Fibroblast of skin of left biceps (primary cell): ENCODE measurements at regions not wholly inside any gene's neighbourhood (a gene's known extent, or its start where the extent isn't known, plus 50 kb on each side); places are given as distances from the start of the nearest gene placed in this dataset.

Experiments
- DNase-seq, 2 experiments: peaks; one replicate each; pipeline ENCODE4 v3.0.0-alpha.2; 2013; ENCODE audit warnings: low read depth in 2 of 2

DNA sequence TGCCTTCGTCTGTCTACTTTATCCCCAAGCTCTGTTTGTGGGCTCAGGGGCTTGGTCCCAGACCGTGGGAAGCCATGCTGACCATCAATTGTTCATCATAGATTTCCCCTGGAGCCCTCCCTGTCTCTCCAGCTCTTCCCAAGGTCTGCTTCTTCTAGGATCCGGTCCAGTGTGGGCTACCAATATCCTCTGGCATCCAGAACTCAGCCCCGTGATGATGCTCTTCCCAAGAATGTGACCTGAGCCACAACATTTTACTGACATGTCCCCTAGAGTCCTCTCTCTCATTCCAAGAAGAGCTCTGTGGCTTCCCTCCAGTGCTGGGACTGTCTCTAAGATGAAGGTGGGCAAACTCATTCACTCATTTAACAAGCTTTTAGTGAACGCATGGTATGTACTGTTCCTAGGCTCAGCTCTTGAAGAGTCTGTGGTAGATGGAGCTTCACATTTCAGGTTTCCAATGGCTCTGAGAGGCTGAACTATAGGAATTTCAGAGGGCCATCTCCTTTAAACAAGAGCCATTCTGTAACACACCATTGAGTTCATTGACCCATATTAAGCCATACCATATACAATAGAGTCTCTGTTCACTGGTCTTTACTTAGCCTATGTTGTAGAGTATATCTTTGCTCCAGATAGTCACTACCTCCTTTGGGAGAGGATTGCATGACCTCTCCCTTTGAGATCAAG, 142.0 kb upstream of the APCDD1 start:
- no peak for DNase-seq

DNA sequence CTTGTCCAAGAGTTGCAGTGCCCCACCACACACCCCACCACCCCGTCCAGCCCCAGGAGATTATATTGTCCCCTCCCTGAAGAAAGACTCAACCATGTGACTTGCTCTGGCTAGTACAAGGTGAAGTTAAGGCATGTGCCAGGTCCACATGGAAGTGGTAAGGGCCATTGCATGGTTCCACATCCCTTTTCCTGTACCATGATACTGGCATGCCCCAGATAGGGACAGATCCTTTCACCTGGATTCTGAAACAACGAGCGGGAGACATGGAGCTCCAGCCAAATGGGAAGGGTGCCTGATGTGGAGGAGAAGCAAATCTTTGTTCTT, 141.5 kb upstream of the APCDD1 start:
- DNase-seq = no peak

DNA sequence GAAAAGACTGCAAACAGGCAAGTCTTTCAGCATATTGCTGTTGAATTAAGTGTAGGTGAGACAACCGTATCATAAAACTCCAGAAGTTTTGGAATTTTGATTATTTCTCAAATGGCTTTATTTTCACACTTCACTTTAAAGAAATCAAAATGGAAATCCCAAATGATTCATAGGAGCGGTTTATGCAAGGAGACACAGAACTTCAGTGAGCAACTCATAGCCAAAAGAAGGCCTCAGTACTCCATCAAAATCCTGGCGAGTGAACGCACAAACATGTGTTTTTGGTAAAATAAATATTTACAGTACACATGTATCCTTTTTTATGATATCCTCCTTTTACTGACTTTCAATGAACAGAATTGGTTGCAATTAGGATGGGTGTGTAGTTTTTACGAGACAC, 140.4 kb upstream of the APCDD1 start:
- no peak for DNase-seq

DNA sequence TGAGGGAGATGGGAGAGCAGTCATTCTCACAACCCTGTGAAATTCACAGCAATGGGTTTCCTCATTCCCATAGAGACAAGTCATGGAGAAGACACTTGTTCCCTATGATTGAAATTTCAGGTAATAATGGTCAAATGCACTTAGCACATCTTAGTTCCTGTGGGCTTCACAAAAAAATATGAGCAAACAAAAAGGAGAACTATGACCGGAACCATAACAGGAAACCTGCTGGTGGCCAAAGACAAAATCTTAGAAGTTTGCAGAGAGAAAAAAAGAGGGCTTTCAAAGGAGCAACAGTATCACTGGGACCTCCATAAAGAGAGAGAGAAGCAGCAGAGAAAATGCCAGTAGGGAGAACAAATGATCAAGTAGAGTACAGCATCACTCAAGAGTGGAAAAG, 138.9 kb upstream of the APCDD1 start:
- no peak for DNase-seq

DNA sequence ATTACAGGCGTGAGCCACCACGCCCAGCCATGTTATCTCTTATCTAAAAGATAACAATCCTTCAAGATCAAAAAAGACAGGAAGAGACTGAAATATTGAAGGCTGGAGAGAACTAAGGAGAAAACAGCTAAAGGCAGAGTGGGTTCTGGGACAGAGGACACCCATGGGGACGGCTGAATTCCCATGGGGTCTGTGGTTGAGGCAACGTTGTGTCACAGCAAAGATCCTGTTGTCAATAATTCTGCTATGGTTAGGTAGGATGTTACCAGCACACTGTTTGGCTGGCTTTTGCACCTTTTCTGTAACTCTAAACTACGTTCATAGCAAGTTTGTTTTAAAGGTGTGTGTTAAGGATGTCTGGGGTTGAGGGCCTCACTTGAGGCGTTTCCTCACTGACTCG, 137.7 kb upstream of the APCDD1 start:
- no peak for DNase-seq

DNA sequence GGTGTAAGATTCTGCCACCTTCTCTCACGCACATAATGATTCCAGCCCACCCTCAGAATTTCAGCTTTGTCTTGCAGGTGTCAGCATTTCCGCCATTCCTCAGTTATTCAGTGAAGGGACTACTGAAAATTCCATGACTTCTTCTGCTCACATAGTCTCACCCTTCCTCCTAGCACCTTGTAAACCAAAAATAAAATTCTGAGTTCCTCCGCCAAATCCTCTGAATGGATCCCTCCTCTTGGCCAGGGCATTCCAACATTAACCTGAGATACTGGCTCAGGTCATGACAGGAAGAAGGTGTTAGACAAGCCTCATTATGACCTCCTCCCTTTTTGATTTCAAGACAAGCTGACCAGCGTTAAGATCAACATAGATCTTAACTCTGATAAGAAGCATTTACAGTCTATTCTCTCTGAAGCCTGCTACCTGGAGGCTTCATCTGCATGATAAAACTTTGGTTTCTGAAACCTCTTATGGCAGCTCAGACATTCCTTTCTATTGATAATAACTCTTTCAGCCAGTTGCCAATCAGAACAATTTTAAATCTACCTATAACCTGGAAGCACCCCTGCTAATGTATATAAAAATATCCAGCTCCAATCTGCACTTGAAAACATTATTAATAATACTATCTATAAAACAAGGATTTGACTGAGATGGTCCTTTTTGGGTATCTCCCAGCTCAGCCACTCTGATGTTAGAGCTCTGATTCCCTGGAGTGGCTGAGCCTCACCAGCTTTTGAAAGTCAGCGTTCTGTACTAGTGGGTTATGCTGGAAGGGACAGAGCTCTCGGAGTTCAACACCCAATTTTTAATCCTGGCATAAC, 136.4 kb upstream of the APCDD1 start:
- no peak for DNase-seq

DNA sequence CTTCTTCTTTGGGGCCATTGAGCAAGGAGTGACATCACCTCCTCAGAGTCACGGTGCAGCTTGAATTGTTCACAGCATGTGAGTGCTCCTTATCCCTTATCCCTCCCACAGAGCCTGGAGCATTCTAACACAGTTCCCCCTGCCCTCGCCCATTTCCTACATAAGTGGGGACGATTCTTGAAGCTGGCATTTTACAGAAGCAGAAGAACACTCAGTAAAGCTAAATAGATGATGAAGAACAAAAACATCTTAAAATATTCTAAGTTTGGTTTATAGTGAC, 135.8 kb upstream of the APCDD1 start:
- DNase-seq = no peak

DNA sequence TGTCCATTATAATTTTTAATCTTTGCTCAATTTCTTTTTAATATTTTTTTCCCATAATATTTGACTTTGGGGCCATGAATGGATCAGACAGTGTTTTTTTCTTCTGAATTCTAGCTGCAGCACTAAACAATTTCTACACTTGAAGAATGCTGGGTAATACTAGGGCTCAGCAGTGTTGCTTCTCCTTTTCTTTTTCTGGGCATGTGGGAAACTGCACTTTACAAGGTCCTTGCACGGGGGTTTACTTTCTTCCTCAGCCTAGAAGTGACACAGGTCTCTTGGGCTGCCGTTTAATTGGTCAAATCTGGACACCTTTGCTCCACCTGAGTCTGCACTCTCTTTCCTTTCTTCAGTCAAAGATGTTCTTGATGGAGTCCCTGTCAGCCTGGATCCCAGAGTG, 135.4 kb upstream of the APCDD1 start:
- no peak for DNase-seq

DNA sequence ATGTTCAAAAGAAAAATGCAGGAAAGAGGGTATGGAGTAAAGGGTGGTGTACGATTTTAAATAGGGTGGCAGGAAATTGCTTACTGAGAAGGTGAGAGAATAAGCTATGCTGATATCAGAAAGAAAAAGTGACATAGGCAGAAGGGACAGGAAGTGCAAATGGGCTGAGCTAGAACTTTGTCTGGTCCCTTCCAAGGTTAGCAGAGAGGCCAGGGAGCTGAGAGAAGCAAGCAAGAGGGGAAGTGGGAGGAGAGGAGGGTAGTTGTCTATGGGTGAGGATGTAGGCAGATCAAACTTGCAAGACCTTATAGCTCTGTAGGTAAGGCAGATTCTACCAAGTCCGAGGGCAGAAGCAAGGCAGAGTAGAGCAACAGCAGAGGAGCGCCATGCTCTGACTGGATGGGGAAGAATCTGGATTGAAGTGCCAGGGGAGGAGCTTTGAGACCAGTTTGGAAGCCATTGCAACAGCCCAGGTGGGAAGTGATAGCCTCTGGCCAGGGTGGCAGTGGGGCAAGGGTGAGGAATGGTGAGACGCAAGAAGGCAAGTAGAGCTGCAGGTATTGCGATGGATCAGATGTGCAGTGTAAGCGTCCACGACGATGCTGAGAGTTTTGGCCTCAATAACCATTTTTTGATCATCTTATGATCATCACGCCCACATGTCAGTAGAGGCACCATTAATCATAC, 134.4 kb upstream of the APCDD1 start:
- no peak for DNase-seq

DNA sequence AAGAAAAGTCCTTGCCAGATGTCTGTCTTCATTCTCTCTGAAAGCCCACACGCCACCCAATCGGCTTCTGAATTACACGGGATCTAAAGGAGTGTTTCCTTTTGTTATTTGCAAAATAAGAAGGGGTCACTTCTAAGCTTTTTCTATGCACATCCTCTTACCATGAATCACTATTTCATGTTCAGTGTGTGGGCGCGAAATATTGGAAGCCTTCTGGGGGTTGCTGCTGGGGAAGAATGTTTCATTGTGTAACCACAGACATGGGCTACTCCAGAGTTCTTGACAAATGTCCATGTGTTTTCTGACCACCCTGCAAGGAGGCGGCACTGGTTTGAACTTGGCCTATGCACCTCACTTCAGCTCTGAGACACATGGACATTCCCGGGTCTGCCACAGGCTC, 133.6 kb upstream of the APCDD1 start:
- no peak for DNase-seq

DNA sequence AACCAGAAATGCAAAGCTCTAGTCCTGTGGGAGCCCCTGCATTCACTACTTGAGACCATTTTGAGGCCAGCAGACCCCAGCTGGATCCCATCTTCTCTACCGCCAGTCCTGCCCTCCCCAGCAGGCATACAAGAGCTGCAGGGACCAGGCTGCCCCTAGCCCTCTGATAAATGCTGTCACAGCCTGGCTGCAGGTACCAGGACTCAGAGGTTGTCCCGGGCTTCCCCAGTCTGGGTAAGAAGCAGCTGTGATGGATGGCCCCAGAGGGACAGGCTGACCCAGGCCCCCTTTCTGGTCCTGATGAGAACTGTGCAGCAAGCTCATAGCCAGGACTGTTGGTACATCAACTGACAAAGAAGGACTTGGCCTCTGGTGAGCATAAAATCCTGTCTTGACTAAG, 132.9 kb upstream of the APCDD1 start:
- DNase-seq = no peak

DNA sequence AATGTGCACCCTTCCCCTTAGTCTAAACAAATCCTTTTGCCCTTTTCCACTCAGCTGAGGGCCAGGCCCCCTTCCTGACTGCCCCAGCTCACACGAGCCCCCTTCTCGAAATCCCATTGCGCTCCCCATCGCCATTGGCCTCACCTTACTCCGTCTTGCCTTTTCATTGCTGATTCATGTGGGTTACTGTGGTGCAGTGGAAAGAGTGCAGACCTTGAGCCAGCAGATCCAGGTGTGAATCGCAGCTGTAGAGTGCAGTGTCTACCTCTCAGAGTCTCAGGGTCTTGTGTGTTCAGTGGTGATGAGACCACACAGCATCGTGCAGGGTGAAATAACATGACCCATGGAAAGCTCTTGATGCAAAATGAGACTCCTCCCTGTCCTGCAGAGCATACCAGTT, 132.4 kb upstream of the APCDD1 start:
- no peak for DNase-seq

DNA sequence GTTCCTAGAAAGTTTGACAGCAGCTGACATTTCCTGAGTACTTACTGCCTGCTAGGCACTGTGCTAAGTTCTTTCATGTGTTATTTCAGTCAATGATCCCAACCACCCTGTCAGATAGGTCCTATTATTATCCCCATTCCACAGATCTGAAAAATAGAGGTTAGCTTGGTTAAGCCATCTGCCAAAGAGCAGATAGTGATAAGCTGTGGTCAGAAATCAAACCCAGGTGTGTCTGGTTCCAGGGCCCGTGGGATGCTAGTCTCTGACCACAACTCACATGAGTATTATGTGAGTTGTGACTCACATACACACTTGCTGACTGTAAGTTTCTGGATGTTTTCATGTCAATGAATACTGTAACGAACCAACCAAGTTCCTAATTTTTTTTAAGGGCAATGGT, 132.0 kb upstream of the APCDD1 start:
- DNase-seq = no peak

DNA sequence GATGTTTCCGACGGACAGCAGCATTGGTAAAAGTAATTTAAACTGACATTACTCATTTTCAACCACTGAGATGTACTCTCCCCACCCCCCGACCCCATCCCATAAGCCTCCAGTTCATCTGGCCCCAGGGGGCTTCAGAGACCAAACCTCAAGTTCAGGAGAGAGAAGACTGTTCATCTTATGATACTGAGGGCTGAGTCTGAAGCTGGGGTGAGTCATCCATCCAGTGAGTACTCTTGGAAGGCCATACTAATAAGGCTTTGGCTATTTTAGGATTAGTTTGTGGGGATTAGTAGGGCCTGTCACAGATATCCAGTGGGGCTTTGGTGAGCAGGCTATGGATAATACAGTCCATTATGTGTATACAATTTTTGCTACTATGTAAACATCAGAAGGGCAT, 125.3 kb upstream of the APCDD1 start:
- DNase-seq = no peak

DNA sequence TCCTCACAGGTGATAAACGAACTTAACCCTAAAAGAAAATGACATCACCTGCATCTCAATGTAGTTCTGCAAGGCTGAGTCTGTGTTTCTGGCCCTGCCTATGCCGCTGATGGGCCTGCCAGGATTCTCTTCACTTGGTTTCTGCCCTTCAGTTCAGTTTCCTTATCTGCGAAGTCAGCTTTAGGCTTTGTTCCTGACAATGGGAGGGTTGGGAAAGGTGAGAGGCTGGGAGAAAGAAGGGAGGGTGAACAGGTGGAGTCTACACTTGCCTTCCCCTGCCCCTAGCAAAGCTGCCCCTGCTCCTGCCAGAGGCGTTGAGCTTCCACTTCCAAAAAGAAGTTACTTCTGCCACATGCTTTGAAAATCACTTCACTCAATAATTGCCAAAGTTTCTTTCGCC, 124.0 kb upstream of the APCDD1 start:
- no peak for DNase-seq

DNA sequence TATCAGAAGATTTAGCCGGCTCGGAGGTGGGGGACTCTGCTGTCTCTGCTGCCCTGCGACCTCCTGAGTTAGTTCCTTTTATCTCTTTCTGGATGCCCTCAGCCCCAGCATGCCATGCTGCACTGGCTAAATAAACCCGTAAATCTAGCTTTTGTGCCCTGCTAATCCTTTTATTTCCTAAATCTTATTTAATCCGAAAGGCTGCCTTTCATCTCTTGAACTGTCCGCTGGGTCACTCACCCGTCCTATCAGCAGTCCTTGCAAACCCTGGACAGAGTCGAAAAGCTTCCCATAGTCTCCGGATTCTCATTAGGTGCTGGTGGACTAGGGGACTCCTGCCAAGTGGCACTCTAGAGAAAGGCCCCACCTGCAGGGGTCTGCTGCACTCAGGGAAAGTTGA, 122.0 kb upstream of the APCDD1 start:
- no peak for DNase-seq

DNA sequence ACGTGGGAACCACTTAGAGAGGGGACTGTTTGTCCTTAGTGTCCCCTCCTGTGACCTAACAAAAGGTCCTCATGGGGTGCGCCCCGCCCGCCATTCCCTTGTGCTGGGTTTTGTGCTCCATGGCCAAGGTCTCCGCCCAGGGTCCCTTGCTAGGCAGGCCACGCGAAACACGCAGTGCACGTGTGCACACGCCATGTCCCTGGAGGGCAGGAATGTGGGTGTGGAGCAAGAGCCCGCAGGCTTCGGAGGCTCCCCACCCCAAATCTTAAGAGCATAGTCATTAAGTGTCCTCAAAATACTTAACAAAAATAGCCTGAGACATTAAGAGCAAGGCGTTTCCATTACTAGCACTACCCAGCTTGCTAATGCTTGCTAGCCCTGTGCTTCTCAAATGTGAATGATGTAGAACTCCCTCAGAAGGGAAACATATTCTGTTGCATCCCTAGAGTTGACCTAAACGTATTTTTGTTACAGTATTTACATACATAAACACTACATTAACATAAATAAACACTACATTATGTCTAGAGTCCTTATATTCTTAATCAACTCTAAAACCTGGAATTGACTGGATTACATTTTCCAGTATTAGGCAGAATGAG, 117.6 kb upstream of the APCDD1 start:
- no peak for DNase-seq

DNA sequence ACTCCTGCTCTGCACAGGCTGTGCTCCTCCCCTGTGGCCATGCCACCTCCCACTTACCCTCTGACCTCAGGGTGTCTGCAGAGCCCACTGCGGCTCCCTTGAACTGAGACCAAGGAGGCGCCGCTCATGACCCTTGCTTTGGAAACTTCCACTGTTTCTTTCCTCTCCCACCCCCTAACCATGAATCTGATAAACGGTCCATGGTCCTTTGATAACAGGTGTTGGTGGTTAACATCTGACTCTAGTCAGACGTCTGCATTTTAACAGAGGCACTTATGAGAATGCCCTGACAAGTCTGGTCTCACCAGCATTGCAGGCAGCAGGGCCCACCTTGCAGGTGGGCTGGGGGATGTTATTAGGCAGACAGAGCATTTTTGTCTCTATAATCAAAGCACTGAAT, 113.6 kb upstream of the APCDD1 start:
- DNase-seq = no peak

DNA sequence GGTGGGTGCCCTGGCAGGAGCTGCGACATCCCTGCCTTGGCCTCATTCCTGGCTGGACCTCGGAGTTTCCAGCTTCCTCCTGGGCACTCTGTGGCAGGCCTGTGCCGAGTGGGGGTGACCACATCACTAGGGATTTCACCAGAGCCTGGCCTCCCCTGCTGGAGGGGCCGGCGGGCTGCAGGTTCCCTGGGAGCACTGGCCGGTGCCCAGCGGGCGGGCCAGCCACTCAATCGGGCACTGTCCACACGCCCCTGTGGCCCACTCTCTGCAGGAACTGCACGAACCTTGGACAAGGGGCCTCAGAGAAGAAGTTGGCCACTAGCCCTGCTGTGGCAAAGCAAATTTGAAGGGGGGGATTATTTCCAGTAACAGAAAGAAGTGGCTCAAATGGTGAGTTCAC, 110.7 kb upstream of the APCDD1 start:
- no peak for DNase-seq

DNA sequence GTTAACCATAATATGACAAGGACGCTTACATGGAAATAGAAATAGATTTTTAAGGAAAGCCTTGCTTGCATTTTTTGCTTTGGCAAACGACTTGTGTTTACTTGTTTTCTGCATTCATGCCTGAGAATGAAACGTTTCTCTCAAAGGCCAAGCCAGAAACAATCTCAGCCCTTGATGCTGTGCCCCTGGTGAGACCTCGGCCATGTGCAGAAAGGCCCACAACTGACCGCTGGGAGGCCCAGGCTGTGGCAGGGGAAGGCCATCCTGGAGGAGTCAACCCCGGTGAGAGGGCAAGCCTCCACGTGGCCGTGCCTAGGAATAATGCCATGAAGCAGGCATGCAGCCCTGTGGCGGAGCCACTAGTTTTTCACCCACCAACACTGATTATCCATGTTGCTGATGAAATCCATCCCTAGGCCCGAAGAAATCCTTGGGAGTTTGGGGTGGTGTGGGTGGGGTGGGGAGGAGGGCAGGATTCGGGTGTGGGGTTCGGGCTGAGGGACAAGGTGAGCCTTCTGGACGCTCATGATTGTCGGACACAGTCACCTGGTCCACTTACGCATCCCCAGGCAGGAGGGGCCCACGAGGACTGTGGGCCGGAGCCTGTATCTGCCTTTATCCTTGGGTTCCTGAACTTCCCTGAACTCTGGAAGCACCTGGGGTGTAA, 107.6 kb upstream of the APCDD1 start:
- no peak for DNase-seq

DNA sequence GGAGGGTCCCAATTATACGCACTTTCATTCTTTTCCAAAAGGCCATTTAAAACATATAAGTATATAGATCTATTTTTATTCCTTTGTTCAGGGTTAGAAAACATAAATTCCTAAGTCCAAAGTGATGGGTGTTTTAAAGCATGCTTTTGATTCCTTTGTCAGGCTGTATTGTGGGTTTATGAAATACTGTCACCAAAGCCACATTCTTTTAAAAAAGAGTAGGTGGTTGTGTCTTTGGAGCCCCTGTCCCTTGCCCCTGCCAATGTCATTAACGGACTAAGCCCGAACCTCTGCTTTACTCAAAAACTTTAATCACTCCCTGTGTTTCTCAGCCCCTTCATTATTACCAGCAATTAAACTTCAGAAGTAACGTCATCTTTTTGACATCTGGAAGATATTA, 104.9 kb upstream of the APCDD1 start:
- DNase-seq = no peak

DNA sequence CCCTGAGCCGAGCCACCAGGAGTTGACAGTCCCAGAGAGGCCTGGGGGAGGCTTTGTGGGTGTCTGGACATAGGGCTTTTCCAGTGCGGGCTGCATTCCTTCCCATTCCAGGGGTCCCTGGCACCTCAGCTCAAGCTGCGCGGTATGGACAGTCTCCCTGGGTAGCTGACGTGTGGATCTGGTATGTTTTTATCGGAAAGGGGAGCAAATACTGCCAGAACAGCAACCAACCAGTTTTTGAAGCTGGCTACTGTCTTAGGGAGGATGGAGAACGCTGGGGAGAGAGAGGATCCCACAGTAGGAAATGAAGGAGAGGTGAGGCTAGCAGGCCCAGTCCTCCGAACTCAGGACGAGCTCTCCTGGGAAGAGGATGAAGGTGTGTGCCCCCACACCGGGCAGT, 103.8 kb upstream of the APCDD1 start:
- DNase-seq = no peak
